ENCODE measurements at regions not wholly inside any gene's neighbourhood (a gene's known extent, or its start where the extent isn't known, plus 50 kb on each side); places are given as distances from the start of the nearest gene placed in this dataset.
"Not testable (repeated sequence)": the region's sequence is repeated elsewhere in the genome, so short reads cannot be mapped to it uniquely, and the experiment has no call there.

DNA sequence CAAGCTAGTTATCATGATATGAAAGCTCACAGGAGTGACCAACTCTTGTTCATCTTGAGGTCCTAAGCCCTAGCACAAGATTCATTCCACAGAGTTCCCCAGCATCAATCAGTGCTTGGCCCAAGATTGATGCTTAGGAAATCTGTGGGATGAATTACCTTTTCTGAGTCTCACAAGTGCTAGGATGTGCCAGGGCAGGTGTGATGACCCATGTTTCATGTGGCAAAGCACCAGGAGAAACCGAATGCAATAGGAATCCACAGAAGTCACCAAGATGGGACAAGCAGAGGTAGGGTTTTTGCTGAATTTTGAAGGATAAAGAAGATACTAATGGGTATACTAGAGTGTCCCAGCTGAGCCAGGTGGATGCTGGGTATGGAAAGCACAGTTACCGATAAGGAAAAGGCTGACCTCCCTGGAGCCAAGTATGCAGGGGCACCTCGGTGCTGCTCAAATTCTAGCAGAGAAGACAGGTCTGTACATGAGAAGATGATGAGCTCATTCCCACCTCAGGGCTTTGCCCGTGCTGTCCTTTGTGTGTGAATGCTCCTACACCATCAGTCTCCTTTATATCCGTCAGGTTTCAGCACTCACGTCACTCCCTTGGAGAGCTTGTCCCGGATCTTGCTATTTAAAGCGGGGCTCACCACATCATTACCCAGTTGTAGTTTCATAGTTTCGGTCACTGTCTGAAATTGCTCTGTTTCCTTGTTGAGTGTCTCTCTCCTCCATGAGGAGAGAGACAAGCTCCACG lies 168.9 kb upstream of the TSC22D1 start:
- DNase-seq, result no peak

DNA sequence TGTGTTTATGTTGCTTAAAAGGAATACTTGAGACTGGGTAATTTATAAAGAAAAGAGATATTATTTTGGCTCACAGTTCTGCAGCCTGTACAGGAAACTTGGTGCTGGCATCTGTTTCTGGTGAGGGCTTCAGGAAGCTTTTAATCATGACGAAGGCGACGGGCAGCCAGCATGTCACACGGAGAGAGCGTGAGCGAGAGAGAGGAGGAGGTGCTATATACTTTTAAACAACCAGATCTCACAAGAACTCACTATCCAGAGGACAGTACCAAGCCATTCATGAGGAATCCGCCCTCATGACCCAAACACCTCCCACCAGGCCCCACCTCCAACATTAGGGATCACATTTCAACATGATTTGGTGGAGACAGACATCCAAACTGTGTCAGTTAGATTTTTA lies 163.4 kb upstream of the TSC22D1 start:
- DNase-seq, result no peak

DNA sequence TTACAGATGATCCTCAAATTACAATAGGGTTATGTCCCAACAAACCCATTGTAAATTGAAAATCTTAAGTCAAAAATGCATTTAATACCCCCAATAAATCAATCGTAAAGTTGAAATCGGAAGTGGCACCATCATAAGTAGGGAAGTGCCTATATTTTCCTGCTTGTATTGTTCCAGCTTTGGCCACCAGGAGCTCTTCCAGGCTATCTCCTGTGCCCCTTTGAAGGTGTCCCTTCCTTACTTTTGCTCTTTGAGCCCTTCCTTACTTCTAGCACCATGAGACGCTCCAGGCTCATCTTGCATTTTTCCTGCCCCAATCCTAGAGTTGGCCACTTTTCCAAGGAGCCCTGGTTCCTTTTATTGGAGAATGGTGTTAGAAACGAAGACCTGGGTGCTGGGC lies 163.0 kb upstream of the TSC22D1 start:
- no peak for DNase-seq

DNA sequence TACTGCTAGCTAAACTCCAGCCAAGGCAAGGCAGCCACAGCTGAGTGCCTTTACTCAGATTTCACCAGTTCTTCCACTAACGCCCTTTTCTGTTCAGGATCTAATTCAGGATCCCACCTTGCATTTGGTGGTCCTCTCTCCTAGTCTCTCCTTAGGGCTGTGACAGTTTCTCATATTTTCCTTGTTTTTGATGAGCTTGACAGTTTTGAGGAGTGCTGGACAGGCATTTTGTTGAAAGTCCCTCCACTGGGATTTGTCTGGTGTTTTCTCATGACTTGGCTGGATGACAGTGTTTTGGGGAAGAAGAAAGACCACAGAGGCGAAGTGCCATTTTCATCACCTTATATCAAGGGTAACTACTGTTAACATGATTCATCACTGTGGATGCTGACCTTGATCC lies 162.3 kb upstream of the TSC22D1 start:
- no peak for DNase-seq

DNA sequence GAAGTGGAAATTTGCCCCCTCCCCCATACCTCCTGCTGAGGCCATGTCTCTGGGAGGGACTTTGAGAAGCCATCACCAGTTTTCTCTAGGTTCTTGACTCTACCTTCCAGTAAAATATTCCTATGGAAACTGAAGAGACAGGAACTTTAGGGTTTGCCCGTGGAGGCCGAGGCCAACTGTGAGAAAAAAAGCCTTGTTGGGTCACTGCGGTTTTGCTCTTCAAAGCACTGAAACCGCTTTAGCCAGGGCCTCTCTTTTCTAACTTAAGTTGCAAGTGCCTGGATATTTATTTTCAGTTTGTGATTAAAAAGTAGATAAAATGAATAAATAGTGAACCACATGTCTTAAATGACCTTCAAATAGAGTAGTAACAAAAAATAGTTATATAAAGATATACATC lies 159.7 kb upstream of the TSC22D1 start:
- DNase-seq, result no peak

DNA sequence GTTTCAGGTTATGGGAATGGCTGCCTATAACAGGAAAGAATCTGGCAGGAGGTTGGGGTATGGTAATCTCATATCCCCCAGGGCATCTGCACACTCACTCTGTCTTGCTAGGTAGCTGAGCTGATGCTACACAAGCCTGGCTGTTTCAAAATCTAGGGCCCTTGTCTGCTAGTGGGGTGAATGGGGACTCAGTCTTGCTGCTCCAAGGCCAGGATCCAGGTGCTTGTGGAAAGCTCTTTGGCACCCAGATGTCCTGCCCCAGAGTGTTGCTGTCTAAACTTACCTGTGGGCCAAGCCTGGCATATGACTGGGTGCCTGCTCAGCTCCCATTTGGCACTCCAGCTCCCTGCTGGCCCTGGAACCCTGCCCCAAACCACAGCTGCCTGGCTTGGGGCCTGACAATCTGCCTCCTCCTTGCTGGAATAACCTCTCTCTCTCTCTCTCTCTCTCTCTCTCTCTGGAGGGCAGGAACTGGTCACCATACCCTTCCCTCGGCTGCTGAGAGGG lies 158.1 kb upstream of the TSC22D1 start:
- DNase-seq, result no peak

DNA sequence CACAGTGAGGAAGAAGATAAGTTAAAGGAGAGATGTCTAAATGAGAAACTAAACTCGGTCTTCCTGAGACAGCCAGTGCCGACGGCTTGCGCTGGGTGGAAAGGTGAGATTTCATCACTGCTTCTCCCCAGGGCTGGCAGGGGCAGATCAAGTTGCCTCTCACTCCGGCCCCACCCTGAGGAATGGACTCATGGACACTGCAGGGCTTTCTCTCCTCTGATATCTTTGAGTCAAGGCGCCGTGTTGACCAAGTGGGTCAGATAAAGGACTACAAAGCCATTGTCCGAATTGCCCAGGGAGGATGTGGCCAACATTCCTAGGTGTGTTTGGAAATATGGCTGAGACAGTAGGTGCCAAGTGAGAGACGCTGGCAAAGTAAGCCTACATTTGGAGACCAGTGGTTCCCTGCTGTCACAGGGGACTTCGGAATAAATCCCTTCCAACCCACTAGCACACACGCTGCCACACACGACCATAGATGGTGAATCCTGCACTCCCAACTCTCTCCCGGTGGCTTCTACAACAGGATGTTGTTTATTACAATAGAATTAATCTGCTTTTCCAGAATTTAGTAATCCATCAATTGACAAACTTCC lies 156.5 kb upstream of the TSC22D1 start:
- DNase-seq, result no peak

DNA sequence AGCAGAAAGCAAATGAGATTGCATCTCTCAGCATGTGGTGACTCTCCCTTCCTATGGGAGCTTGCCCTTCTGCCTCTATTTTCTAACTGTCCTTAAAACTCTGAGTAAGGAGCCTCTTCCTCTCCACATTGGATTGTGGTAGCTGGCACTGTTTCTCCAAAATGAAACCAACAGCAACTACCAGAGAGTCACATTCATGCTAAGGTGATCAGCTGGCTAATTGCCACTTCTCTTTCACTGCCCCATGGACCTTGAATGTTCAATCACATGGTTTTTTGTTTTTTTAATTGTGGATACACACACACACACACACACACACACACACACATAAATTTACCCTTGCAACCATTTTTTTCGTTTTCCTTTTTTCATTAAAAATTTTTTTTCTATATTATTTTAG lies 154.7 kb upstream of the TSC22D1 start:
- no peak for DNase-seq

DNA sequence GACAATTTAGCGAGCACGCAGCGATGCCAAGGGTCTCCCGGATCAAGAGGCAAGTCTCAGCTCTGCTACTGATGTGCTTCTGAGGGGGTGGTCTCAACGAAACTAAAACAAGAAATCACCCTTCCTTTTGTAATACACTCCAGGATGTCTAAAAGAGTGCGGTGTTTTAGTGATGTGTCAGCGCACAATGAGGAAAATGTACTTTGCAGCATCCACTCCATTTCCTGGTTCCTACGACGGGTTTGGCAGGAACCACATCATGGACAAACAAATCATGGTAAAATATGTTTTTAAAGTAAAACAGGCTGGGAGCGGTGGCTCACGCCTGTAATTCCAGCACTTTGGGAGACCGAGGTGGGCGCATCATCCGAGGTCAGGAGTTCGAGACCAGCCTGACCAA lies 154.0 kb upstream of the TSC22D1 start:
- DNase-seq, result no peak

DNA sequence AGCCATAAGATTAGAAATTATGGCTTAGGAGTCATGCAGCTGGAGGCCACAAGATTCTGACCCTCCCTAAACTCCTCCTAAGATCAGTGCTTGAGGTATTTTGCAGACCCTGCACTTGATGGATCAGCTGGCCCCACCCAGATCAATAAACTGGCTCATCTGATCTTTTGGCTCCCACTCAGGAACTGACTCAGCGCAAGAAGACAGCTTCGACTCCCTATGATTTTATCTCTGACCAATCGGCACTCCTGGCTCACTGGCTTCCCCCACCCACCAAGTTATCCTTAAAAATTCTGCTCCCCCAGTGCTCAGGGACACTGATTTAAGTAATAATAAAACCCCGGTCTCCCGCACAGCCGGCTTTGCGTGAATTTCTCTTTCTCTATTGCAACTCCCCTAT lies 151.5 kb upstream of the TSC22D1 start:
- DNase-seq, result not testable (repeated sequence)

DNA sequence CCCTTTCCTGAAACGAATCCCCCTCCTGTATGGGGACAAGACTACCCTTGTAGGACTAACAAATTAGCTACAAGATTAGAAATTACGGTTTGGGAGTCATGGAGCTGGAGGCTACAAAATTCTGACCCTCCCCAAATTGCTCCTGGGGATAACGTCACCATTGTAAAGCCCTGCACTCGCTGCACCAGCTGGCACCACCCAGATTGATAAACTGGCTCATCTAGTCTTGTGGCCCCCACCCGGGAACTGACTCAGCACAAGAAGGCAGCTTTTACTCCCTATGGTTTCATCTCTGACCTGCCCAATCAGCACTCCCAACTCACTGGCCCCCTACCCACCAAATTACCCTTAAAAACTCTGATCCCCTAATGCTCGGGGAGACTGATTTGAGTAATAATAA lies 150.6 kb upstream of the TSC22D1 start:
- no peak for DNase-seq

DNA sequence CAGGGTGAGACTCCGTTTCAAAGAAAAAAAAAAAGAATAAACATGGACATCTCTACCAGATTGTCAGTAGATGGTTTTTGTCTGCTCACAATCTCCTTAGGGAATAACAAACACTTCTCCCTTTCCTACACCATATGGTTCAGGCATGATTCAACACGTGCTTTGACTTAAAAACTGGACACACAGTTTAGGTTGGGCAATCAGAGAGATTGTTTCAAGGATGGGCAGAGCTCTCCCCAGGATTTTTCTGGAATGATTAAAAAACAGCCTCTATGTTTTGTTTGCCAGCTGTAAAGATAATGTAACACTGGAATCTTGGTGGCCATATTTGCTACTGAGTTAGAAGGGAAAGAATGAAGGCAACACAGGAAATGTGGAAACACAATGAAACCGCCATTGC lies 150.1 kb upstream of the TSC22D1 start:
- no peak for DNase-seq

DNA sequence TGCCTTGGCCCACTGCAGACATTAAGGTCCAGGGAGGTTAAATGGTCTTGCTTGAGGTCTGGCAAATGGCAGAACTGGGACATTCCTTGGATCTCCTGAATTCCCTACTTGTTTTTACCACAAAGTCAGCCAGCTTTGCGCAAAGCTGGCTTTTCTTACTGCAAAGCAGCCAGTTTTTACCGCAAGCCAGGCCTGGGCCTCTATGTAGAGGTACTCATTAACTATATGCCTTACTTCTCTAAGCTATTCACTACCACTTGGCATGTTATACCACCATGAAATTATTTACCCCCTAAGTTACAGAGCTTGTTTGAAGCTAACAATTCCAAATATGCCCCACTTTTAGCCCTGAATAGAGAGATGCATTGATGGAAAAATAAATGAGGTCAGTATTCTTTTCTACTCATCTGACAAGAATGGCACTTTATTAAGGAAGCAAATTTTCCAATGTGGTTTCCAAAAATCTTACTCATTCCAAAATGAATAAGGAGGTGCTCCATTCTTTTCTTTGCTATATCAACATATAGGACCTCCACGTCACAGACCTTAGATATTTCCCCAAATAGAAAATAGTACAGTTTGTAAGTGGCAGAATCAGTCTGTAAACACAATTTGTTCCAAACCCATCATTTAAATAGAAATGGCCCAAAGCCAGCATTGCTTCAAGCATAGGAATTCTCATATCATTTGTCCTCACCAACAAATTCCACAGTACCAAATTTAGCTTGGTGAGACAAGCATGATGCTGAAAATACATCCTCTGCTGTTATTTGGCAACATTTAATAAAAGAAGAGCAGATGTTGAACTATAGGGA lies 143.9 kb upstream of the TSC22D1 start:
- DNase-seq, result peak; percentile 90

DNA sequence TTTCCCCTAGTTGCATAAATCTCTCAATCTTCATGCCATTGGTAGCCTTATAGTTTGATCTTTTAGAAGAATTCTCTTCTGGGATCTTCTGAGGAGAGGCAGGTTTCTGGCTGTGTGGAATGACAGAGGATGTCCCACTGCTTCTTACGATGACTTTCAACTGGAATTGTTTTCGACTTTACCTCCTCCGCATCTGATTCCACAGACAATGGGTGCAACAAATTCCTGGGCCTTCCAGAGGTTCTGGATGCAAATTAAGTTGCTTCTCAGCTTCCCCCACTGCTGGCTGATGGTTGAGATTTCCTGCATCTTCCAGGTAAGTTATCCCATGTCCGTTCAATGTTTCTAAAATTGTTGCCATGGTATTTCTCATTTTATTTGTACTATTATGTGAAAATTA lies 142.3 kb upstream of the TSC22D1 start:
- DNase-seq, result no peak

DNA sequence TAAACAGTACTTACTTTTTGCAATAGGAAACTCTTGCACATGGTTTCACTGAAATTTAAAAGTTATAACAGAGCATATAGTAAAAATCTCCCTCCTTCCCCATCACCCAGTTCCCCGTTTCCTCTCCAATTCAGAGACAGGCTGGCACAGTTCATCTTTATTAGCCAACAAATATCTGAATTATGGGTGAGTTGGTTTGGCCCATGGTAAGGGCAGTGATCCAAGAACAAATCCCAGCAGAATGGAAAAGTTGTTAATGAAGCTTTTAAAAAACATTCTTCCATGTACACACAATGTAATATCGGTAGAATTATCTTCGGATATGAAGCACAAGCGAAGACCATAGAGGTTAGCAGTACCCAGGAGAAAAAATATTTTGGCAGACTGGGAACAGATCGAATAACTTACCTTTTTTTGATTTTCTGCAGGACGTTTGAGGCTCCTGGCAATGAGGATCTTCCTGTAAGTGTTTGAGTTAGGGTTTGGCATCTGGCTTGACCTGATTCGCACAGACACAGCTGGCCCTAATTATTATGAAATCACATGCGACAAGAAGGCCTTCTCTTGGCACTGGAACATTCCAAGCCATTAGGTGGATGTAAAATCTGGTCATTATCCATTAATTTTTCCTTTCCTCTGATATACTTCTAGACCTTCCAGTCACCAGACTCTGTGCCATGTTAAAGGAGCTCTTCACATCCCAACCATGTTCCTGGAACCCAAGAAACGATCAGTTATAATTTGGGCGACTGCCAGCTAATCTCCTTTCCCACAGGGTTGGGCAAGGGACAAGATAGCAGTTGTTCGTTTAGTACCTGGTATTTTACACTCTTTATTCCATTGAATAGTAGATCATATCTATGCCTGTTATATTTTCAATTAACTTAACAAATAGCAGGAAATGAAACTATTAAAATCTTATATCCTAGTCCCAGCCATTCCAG lies 139.4 kb upstream of the TSC22D1 start:
- no peak for DNase-seq

DNA sequence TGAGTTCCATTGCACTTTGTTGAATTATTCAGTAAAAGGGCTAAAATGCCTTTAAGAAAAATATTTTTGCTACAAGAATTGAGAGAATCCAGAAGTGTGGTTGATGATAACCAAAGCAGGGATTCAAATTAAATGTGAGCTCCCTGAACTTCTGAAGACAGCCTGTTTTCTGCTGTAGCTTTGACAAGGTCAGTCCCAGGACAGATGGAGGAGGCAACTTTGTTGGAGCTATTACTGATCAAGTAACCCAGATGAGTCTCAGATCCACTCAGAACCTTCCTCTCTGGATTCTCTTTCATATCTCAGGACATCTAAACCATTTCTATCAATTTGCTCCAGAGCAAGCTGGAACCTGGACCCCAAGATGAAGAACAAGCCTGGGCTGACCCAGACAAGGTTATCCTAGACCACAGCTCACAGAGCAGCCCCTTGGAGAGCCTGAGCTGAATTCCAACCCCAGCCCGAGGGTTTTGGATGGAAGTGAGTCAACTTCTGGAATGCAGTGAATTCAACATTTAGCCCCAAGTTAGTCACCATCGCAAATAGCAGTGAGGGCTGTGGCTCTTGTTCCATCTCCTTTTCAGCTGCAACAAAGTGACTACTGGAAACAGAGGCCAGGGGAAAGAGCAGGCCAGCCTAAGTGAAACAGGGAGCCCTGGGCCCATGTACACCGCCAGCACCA lies 137.8 kb upstream of the TSC22D1 start:
- DNase-seq, result peak; percentile 89

DNA sequence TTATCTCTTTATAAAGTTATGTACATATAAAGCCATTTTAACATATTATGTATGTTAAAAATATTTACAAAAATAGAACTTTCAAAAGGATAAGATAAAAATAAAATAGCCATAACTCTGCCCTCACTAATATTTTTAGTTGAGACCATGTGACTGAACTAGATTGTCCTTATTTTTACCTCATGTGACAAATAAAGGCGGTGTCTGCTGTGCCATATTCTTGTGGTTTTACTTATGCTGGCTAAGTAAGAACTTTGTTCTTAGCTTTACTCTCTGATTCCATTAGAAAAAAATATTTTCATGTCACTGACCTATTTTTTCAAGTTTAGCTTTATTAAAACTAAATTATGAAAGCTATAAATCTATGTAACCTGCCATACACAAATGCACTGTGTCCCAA lies 135.6 kb upstream of the TSC22D1 start:
- DNase-seq, result no peak

DNA sequence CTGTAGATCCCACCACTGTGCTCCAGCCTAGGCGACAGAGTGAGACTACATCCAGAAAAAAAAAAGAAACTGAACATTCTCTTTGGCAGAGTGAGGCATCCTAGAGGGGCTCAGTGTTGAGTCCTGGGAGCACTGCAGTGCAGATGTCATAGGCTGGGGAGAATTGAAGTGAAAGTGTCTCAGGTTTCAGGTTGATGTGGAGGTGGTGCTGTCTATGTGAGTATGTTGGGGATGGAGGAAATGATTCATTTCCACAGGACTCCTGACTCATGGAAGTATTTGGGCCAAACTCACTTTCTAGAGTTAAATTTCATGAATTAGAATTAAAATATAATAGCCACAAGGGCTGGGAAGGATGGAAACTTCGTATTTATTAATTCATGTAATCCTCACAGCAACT lies 134.4 kb upstream of the TSC22D1 start:
- DNase-seq, result peak; percentile 90

DNA sequence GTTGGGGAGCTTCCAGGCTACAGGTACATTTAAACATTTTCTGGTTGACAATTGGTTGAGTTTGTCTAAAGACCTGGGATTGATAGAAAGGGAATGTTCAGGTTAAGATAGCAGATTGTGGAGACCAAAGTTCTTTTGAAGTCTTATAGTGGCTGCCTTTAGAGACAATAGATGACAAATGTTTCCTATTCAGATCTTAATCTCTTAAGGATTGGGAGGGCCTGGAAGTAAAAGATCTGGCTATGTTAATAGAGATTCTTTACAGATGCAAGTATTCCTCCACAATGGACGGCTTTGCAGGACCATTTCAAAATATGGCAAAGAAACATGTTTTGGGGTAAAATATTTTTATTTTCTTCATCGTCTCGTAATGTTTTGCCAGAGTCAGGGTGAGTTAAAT lies 128.7 kb upstream of the TSC22D1 start:
- DNase-seq, result not testable (repeated sequence)

DNA sequence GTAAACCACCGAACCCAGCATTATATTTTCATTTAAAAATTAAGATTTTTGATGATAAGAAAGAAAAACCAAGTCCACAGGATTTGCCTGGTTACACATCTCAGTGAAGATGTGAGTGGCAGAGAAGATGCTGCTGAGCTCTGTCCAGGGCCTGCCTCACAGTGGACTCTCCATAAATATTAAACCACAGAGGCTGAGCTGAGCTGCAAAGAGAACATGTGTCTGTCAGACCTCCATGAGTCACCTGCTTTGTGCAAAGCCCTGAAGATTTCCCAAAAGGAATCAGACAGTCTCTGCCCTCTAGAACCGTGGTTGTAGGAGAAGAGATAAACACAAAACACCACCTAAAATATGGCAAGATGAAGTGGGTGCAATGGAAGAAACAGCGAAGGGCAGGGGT lies 127.2 kb upstream of the TSC22D1 start:
- peak; percentile 52 for DNase-seq

DNA sequence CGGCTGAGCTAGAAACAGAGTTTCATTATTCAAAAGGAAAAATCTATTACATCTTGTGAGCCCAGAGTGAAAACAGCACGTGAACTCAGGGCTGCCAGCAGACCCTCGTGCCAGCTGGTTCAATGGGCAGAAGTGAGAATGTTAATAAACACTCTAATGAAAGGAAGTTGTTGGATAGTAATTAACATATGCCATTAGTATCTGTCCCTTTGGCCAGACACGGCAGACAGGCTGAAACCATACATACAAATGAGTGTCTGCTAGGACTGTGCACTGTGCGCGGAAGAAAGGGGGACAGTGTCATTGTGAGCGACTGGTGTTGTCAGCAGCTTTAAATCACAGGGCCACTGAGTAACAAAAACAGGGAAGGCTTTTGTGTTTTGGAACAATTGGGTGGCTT lies 121.9 kb upstream of the TSC22D1 start:
- no peak for DNase-seq

DNA sequence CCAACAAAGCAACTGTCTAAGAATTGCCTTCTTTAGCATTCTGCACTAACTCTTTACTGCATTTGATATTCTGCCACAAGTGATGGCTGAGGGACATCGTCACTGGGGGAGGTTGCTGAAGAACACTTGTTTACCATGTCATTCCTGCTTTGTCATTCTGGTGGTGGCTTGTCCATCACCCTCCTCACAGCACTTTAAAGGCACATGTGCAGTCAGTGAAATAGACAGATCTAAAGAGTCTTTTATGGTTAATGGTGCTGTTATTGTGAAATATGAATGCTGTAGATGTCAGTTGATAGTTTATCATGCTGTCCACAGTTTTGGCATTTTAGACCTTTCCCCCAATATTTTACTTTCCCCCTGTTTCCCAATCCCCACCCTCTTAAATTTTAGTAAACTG lies 120.9 kb upstream of the TSC22D1 start:
- no peak for DNase-seq

Data from kidney glomerular epithelial cell (primary cell).